ENCODE measurements at regions not wholly inside any gene's neighbourhood (a gene's known extent, or its start where the extent isn't known, plus 50 kb on each side); places are given as distances from the start of the nearest gene placed in this dataset.

DNA sequence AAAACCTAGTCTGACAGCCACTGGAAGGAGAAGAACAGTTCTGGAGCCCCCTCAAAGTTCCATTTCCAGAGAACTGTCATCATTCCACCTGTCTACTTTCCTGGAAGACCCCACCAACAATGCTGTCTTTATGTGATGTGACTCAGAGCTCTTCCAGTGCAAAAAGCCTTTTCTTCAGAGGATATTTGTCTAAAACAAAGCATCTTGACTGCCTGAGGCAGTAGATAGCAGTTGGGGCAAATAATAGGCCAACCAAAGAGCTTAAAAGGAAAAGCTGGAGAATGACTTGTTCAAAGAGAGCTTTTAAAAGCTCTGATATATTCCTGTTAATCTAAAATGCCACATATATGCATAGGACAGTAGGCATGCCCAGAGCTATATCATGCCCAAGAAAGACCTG, 62.6 kb downstream of the MIS18A start:
- DNase-seq: no peak

DNA sequence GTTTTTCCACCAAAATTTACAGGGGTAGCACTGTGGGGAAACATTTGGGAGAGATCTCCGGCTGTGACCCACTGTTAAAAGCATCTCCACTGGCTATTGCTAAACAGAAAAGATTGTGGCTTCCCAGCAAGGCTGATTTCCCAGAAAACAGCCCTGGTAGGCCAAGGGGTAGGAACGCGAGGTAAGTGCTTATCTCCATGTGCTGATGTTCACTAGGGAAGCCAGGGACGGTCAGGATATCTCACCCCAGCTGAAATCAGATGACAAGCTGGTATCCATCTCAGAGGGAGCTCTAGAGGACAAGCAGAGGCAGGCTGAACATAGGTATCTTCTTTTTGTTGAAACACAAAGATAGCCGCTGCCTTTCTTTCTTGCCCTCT, 63.6 kb downstream of the MIS18A start:
- DNase-seq: no peak

DNA sequence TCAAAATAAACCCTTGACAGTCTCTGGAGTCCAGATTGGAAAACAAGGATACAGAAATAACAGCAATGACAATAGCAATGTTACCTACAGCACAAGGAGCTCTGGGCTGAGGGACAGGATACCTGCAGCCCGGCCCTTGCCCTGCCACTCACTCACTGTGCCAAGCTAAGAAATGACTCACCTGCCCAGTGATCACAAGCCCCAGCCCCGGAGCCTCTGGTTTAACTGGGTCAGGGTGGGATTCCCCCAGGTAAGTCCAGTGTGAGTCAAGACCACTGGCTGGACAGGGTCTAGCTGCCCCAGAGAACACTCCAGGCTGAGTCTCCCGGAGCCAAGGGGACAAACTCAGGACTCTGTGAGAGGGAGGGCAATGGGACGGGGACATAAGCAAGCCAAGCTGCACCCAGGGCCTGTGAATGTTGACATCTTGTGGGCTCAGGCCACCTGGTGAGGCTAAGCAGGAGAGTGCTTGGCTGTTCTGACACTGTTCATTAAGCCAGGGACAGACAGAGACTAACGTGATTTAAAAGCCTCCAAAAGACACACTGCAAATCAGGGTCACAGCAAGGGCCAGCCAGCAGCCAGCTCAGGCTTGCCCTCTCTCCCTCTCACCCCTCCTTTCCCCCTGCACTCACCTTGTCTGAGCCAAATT, 64.1 kb downstream of the MIS18A start:
- DNase-seq: no peak

DNA sequence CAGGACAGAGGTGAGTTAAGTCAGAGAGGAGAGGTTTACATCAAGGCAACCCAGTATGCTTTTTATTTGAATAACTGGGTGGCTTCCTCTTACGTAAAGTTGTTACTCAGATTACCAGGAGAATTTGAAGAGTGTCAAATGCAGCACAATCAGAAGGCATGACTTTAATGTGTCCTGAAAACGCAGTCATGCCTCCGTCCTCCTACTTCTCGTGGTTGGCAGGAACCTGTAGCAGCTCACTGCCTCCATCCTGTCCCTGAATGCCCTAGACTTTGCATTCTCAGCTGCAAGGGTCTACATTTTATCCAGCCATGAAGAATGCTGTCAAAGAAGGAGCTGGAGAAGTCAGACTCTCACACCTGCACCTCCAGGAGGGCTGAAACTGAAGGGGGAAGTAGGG, 66.7 kb downstream of the MIS18A start:
- no peak for DNase-seq

DNA sequence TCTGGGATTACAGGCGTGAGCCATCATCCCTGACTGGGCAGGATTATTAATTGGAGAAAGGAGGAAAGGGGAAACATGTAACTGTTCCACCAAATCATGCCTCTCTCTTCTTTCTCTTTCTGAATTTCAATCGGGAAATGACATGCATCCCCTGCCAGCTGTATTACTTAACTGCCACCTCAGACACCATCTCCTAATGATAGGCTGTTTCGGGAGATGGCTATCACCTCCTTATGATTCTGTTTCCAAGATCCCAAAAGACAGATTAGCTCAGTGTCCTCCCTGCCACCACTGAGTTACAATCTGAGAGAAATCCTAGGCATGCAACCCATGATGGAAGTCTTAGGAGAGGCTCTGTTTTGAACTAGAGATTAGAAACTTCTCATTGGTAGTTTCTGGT, 67.5 kb downstream of the MIS18A start:
- no peak for DNase-seq

DNA sequence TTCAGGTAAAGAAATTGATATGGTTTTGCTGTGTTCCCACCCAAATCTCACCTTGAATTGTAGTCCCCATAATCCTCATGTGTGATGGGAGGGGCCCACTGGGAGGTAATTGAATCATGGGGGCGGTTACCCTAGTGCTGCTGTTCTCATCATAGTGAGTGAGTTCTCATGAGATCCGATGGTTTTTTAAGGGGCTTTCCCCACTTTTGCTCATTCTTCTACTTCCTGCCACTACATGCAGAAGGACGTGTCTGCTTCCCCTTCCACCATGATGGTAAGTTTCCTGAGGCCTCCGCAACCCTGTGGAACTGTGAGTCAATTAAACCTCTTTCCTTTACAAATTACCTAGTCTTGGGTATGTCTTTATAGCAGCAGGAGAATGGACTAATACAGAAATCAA, 69.3 kb downstream of the MIS18A start:
- no peak for DNase-seq

DNA sequence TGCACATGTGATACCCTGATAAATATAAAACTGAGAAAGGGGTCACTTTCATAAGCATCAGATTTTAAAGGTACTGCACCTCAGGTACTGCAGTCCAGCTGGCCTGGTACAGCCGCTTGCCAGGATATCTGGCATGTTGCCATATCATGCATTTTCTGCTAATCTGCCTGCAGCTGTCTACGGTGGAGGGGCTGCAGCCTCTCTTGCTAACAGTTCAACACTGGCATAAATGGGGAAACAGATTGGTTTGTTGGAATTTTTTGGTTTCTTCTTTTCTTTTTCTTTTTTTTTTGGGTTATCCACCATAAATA, 71.5 kb downstream of the MIS18A start:
- peak; percentile 64 for DNase-seq

DNA sequence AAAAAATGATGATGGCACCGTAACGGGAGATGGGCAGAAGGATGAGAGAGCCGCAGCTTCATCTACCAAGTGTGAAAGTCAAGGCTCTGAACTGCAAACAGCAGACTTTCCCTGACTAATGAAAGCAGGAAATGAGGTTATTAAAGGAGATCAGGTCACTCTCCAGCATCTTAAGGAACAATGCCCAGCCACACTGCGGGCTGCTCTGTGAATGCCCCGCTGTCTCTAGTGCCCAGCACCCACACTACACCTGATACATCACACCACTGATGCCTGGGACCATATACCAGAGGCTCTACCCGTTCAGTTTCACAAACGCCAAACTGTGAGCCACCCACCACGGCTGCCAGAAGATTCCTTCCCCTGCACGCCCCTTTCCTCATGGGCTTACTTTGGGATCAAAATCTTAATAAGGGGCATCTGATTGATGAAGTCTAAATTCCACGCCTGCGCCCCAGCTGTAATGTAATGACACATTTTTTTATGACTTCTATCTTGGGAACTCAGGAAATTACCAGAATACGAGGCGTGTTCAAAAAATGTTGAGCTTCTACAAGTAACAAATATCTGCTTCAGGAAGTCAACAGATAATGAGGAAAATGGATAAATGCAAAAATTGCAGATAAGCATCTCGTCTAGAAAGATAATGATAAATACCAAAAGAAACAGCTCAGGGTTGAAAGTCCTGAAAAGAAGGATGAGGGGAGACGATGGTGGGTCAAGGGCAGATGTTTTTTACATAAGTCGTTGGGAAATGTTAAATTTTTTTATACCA, 72.0 kb downstream of the MIS18A start:
- DNase-seq: no peak

DNA sequence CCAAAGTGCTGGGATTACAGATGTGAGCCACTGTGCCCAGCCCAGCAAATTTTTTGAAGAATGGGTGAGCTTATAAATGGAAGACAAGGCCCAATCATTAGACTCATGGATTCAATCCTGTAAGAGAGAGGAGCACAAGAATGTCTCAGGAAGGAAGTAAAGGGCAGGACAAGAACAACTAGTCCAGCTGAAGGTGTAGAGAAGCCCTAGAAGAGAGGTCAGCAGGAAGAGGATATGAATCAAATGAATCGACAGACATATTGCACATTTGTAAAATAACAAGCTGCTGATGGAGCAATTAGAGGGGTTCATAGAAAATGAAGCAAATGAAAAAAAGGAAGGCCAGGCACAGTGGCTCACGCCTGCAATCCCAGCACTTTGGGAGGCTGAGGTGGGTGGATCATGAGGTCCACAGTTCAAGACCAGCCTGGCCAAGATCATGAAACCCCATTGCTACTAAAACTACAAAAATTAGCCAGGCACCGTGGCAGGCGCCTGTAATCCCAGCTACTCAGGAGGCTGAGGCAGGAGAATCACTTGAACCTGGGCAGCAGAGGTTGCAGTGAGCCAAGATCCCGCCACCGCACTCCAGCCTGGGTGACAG, 74.9 kb downstream of the MIS18A start:
- DNase-seq: no peak

DNA sequence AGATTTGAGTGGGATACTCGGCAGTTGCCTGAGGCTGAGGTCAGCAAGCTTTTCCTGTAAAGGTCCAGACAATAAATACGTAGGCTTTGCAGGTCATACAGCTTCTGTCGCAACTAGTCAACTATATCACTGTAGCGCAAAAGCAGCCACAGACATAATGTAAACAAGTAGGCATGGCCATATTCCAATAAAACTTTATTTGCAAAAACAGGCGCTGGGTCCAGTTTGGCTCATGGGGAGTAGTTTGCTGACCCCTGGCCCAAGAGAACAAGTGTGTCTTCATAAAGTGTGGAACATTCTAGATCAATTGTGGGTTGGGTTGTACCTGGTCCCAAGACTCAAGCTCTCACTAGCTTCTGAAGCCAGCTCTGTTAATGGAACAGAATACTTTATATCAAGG, 78.8 kb downstream of the MIS18A start:
- no peak for DNase-seq

DNA sequence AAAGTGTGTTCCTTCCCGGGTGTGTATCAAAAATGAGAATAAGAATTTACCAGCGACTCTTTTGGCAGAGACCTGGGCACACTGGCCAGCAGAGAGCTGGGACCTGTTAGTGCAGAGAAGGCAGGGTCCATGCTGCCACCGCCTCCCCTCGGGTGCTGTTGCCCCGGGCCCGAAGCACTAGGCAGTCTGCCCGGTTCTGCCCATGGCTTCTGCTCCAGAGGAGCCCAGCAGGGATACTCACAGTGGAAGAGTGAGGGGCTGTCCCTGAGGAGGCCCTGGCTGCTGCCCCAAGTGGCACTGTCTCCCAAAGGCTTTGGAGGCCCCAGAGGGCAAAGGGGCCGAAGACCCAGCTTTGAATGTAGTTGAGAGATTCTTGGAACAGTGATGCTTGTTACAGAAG, 80.5 kb downstream of the MIS18A start:
- DNase-seq: peak; percentile 38

DNA sequence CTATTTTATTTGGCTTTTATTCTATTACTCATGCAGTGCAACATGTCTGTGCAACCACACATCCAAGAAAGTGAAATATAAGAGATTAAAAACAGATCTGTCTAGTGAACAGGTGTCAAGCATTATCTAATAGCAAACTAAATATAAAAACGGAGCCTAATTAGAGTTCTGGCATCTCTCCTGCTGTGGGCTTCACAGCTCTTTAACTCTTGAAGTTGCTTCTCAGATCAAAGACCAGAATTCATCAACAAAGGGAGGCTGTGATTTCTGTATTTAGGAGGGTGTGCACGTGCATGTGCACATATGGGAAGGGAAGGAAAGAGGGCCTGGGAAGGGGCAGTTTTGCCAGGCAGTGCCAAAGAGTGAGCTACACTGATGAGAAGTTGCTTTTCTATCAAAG, 81.0 kb downstream of the MIS18A start:
- DNase-seq: peak; percentile 82

DNA sequence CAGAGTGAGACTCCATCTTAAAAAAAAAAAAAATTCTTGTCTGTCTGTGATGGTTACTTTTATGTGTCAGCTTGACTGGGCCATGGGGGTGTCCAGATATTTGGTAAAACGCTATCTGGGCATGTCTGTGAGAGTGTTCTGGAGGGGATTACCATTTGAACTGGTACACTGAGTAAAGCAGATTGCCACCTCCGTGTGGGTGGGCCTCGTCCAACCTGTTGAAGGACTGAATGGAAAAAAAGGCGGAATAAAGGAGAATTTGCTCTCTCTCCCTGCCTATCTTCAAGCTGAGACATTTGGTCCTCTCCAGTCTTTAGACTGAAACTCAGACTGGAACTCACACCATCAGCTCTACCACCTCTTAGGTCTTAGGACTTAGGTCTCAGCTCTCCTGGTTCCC, 82.8 kb downstream of the MIS18A start:
- no peak for DNase-seq

DNA sequence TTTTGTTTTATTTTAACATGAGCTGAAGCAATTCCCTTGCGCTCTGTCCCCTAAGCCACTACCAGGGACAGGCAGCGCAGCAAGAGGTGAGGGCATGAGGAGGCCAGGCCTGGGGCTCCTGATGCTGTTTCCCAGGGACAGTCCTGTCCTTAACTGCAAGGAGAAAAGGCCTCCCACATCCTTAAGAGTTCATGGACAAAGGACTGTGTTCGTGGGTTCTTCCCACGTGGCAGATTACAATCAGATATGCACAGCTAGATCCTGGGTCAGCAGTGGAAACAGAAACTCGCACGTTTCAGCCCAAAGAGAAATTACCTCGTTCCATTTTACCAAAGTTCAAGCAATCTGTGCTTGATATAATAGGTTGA, 85.8 kb downstream of the MIS18A start:
- no peak for DNase-seq

DNA sequence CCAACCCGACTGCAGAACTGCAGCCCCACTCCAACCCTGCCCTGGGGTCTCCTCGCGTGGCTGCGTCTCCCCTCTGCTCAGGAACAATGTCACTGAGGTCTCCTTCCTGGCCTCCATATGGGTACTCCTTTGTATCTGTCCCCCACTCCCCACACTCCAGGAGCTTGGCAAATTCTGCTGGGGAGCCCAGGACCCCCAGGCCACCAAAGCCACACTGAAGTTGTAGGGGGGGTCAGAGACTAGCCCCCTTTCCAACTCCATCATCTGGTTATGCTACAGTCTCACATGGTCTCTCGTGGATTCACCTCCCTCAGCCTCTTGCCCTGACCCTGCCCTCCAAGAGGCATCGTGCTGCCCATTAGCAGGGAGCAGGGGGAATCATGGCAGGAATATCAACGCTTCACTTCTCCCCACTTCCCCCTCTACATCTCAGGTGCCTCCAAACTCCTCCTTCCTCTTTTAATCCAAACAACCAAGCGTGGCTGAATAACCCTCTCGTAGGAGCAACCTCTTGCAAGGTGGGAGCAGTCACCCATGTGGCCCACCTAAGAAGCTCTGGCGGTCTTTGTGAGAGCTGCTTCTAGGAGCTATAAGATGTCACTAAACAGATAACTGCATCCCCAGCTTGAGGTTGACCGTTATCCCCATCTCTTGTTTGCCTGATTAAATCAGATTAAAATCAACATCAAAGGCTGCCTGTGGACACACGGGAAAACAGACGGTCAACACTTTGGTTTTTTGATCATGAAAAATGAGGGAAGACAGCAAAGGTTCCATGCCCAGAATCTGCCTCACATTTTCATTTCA, 86.4 kb downstream of the MIS18A start:
- no peak for DNase-seq

DNA sequence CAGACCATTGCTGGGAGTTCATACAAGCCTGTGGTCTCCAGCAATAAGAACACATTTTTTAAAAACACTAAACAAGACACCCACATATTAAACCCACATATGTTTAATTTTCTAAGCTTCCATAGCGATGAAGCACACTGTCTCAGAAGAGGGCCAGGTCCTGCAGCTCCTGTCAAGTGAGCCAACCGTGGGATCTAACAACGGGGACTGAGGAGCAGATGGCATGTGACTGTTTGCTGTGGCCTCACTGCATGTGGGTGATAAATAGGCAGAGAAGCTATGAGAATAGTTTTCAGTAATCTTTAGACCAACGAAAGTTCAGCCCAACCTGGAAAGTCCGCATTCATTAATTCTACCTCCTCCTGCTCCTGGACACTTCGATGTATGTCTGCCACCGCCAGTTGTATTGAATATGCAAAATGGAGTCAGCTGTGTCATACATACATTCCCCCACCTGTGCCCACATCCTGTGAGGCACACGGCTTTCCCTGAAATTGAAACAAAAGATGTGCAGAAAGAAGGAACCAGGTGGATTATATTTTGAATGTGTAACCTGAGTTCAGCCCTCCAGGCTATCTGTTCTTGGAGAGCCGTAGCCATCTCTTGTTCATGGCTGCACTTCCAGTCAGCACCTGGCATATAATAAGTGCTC, 88.2 kb downstream of the MIS18A start:
- peak; percentile 12 for DNase-seq

DNA sequence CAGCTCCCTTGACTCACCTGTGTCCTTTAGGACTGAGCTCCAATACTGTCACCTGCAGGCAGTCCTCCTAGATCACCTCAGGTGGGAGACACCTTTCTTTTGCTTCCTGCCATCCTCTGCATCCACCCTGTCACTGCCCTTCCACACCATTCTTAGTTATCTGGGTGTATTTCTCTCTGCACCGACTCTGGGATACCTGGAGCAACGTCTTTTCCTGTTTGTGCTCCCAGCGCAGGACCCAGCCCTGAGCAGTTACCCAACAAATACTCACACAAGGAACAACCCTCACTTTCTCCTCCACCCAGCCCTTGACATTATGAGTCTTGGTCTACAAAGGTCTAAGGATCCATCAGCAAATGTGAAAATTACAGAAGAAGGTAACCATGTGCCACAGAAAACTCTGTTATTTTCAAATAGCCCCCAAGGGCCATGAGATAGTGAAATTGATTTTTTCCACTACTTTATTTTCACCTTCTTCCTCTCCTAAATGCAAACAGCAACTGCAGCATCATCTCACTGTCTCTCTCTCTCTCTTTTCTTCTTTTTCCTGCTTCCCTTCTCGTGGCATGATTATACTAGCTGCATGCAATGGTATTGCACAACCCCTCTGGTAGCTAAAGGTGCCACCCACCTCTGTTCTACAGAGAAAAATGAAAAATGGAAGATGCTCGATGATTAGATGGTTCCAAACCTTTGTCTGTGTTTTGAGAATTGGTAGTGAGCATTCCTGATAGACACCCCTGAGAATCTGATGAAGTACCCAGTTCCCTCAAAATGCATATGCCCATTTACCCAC, 89.0 kb downstream of the MIS18A start:
- no peak for DNase-seq

DNA sequence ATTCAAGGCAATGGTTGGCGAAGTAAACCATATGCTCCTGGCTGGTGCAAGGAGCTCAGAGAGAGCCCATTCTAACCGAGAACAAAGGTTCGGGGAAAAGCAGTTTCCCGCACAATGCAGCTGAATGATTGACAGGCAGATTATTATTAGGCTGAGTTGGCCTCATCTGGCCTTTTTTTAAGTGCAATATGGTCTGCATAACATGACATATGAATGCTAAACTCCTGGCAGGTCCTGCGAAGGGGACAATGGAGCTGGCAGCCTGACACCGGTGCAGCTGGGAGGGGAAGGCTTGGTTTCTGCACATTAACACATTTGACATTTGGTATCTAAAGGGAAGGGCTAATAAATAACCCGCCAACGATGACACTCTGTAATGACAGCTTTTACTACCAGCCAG, 92.0 kb downstream of the MIS18A start:
- peak; percentile 18 for DNase-seq

DNA sequence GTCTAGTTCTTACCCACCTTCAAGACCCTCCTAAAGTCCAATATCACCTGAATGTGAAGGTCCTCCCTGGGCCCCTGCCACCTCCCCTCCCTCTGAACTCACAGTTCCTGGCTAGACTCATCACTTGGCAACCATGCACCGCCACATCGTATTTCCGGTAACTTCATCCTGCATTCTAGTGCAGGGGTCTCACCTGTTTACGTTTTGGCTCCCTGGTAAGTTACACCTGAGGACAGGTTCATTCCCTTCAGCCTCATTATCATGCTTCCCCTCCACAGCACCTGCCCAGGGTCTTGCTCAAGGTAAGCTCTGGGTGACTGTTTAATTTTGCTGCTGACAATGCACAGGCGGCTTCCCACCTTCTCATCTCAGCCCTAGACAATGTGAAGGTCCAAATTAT, 93.1 kb downstream of the MIS18A start:
- no peak for DNase-seq

DNA sequence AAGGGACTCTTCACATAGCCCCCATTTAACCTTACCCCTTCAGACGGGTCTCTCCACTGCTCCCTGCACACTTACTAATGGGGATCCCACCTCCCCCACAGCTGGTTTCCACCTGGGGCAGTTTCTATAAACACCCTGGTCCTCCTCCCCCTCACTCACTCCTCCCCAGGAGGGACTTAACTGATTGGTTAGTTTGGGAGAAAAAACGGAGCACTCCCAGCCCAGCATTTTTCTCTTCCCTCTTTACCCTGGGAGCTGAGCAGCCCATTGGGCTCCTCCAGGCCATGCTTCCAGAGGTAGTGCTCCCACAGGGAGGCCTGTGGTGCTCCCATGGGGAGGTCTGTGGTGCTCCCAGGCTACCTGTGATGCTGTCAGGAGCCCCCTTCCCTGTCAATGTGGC, 93.7 kb downstream of the MIS18A start:
- DNase-seq: no peak

DNA sequence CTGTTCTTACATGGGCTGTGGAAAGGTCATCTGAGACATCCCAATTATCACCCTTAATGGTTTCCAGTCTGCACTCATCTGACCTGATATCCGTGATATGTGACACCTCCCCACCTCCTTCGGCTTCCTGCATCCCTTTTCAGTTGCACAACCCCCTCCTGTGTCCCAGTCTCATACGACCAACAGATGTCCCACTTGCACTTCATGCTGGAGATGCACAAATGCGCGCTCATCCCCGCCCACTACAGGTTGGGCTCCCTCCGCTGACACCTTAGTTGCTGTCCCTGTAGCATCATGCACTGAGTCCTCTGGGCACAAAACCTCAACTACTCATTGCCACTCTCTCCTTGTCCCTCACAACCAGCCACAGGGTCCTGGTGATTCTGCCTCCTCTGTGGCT, 94.4 kb downstream of the MIS18A start:
- no peak for DNase-seq

DNA sequence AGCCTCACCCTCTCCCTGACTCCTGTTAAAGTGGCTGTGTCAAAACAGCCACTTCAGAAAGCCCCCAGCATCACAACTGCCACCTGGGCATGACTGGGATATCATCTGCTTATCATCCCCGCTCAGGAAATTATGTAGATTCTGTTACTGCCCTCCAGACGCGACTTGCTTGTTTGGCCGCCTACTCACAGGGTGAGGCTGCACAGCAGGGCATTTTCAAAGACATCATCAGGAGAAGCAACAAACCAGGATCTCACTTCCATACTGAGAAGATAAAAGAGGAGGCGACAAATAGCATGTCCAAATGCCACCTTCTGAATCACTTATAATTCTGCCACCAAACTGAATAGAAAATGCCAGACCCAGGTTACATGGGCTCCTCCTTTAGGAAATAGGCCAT, 94.8 kb downstream of the MIS18A start:
- DNase-seq: no peak

DNA sequence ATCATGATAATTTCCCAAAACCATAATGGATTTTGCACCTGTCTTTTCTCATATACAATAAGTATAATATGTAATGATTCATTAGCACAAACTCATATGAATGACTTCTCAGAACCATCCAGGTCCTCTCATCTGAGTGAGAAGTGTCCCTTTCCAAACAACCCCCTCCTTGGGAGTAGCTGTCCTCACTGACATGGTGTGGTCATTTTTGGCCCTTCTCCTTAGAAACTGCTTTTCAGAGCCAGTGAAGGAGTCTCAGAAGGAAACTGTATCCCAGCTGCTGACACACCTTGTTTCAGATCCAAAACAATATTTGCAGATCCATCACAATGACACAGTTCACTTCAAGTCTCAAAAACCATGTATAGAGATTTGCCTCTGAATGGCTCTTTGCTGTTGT, 95.5 kb downstream of the MIS18A start:
- no peak for DNase-seq

All from NCI-H1092 treated with DMSO at 0.1 percent for 48 hours (cell line).